ENCODE measurements at regions not wholly inside any gene's neighbourhood (a gene's known extent, or its start where the extent isn't known, plus 50 kb on each side); places are given as distances from the start of the nearest gene placed in this dataset.

DNA sequence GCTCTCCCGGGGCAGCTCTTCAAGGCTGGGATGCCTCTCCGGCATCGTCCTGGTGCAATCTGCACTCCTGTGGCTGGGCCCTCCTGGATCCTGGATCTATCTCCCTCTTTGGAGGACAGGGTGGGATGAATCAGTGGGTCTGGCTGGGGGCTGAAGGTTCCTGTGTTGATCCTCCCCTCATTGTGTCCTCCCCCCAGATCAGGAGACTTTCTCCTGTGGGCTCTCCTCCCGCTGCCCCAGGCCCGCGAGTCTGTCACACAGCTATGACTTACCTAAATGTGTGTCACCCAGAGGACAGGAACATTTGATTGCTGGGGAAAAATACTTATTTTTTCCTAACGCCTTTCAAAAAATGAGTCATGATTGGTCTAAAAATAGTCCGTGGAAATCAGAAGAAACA is 106.8 kb upstream of the NECTIN1 start:
- CTCF ChIA-PET = no interaction called here
- H3K4me3 ChIP-seq (ENCODE audit: low read depth, low read length) = no peak overlapping the region
- no peak for TF ChIP-seq CTCF (IDR thresholded peaks at IDR 0.05; ENCODE audit: insufficient read depth, low read length, missing control alignments)
- POLR2A ChIA-PET = no interaction called here
- DNase-seq (ENCODE audit: low read depth, low spot score) = no peak

DNA sequence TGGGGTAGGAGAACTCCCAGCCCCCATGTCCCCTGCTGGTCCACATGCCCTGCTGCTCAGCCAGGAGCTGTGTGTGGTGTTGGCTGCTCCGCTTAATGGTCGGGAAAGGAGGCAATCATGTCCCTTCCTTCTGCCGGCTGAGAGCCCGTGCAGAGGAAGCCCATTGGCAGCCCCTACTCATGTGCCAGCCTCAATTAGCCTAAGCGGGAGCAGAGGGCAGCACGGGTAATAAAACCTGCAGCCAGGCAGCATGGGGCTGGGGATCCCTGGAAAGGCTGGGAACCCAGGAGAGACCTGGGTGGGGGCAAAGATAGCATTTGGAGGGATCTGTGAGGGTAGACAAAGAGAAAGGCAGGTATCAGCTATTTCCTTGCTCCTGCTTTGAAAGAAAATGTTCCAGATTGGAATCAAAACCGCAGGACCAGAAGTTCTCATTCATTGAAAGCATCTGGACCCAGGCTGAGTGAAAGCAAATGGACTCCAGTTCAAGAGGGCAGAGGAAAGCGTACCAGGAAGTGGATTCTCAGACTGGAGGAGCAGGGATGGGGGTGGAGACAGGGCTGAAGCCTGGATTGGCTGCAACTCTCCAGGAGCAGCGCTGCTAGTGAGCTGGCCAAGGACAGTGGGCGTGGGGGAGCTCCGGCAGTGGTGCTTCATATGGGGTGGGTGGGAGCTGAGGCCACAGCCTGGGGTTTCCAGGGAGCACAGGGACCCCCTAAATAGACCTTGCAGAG is 103.4 kb upstream of the NECTIN1 start:
- ChIA-PET POLR2A (no interaction called here), CTCF (interaction anchor here (1.0 kb wide), 1 partner anchor 103 kb away, joined by 3 read pairs; the partner anchor contains the start of gene NECTIN1)
- no peak for TF ChIP-seq CTCF (IDR thresholded peaks at IDR 0.05; ENCODE audit: insufficient read depth, low read length, missing control alignments)
- no peak for DNase-seq (ENCODE audit: low read depth, low spot score)
- H3K4me3 ChIP-seq (ENCODE audit: low read depth, low read length) = no peak overlapping the region

DNA sequence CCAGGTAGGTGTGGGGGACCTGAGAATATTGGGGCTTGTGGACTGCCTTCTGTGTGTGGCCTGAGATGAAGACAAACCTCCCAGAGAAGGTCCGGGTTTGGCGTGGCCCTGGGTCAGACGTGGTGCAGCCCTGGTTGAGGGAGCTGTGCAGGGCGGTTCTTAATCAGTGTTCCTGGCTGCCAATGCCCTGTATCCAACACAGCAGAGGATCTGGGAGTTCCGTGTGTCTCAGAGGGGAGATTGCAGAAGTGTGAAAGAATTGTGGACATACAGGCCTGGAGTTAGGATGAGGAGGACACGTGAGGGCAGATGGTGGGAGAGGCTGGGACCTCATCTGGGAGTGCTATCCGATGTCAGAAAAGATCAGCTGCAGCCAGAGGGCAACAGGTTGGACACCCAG is 102.0 kb upstream of the NECTIN1 start:
- CTCF ChIA-PET = no interaction called here
- DNase-seq (ENCODE audit: low read depth, low spot score) = no peak
- no peak for TF ChIP-seq CTCF (IDR thresholded peaks at IDR 0.05; ENCODE audit: insufficient read depth, low read length, missing control alignments)
- H3K4me3 ChIP-seq (ENCODE audit: low read depth, low read length) = no peak overlapping the region
- POLR2A ChIA-PET = no interaction called here

GRCh38 chr11:119830400-119830799 is 101.4 kb upstream of the NECTIN1 start:
- ChIA-PET CTCF (no interaction called here), POLR2A (no interaction called here)
- DNase-seq (ENCODE audit: low read depth, low spot score) = no peak
- TF ChIP-seq CTCF (IDR thresholded peaks at IDR 0.05; ENCODE audit: insufficient read depth, low read length, missing control alignments) = no peak
- no peak overlapping the region for H3K4me3 ChIP-seq (ENCODE audit: low read depth, low read length)

GRCh38 chr11:119829402-119829801 is 100.4 kb upstream of the NECTIN1 start:
- no peak overlapping the region for H3K4me3 ChIP-seq (ENCODE audit: low read depth, low read length)
- ChIA-PET CTCF (no interaction called here), POLR2A (no interaction called here)
- DNase-seq (ENCODE audit: low read depth, low spot score) = no peak
- TF ChIP-seq CTCF (IDR thresholded peaks at IDR 0.05; ENCODE audit: insufficient read depth, low read length, missing control alignments) = no peak

DNA sequence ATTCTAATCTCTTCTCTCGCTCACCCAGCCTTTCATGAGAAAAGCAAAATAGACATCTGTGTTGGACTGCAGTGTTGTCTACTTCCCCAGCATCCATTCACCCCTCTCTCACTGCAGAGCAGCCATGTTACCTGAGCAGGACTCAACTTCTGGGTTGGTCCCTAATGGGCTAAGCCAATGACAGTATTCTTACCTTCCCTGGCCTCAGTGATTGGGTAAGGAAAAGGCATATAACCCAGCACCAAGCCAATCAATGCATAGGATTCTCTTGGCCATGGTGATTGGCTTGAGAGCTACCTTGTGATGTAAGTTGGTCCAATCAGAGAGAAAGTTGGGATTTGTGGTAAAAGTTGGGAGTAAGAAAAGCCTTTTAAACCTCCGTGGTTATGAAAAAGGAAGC is 99.8 kb upstream of the NECTIN1 start:
- H3K4me3 ChIP-seq (ENCODE audit: low read depth, low read length) = no peak overlapping the region
- TF ChIP-seq CTCF (IDR thresholded peaks at IDR 0.05; ENCODE audit: insufficient read depth, low read length, missing control alignments) = no peak
- CTCF ChIA-PET = no interaction called here
- POLR2A ChIA-PET = no interaction called here
- DNase-seq (ENCODE audit: low read depth, low spot score) = no peak
